Activated CD4-positive, alpha-beta T cell treated with anti-CD3 and anti-CD28 coated beads for 36 hours (primary cell): ENCODE measurements at regions not wholly inside any gene's neighbourhood (a gene's known extent, or its start where the extent isn't known, plus 50 kb on each side); places are given as distances from the start of the nearest gene placed in this dataset.
"Not testable (repeated sequence)": the region's sequence is repeated elsewhere in the genome, so short reads cannot be mapped to it uniquely, and the experiment has no call there.

Experiments used
- ATAC-seq: fragments of 200-7000 bp; cut with Tn5 transposase; one replicate; pipeline ENCODE4 v1.10.0; 2021; ENCODE audit warnings: mild to moderate bottlenecking, moderate library complexity
- CTCF ChIA-PET: fragments of 350-600 bp; sonication (Branson Sonifier 250); formaldehyde crosslinking; loops from one replicate; lab custom pipeline; 2021; ENCODE audit warnings: antibody characterized with exemption; lab: Charles Lee
- POLR2A ChIA-PET: fragments of 350-600 bp; sonication (Branson Sonifier 250); formaldehyde crosslinking; loops from one replicate; lab custom pipeline; 2021; ENCODE audit warnings: antibody characterized with exemption, inconsistent platforms; lab: Charles Lee
- DNase-seq: peaks from one replicate; pipeline ENCODE4 v3.0.0-alpha.2; 2020
- H3K27ac Mint-ChIP-seq: one replicate; pipeline ENCODE4 v1.8.0; 2021; ENCODE audit warnings: mixed read lengths
- H3K27me3 Mint-ChIP-seq: one replicate; pipeline ENCODE4 v1.8.0; 2021; ENCODE audit warnings: mixed read lengths
- H3K36me3 Mint-ChIP-seq: one replicate; pipeline ENCODE4 v1.8.0; 2021; ENCODE audit warnings: low read depth, mixed read lengths
- H3K4me1 Mint-ChIP-seq: one replicate; pipeline ENCODE4 v1.8.0; 2021; ENCODE audit warnings: mixed read lengths
- H3K4me3 Mint-ChIP-seq: one replicate; pipeline ENCODE4 v1.8.0; 2021; ENCODE audit warnings: mild to moderate bottlenecking, moderate library complexity, mixed read lengths
- H3K9me3 Mint-ChIP-seq: one replicate; pipeline ENCODE4 v1.8.0; 2021; ENCODE audit warnings: low read depth, mixed read lengths
- intact Hi-C, 2 experiments: fragments of 100-400 bp; cut with DNase I in 1 of 2; cut with micrococcal nuclease in 1 of 2; formaldehyde crosslinking; loops; one replicate each; pipeline versions ENCODE4 v1.14.2 to v1.15.1; 2022 to 2024; cut with DNase I, micrococcal nuclease

- intact Hi-C loops = no loop called here
- Mint-ChIP-seq H3K27me3 (no peaks in the 10 kb centered on the region), H3K4me1 (no peaks in the 10 kb centered on the region), H3K27ac (no peak overlapping the region), H3K9me3 (peaks cover 6% of the 10 kb centered on the region), H3K36me3 (no peaks in the 10 kb centered on the region), H3K4me3 (no peak overlapping the region)
- ATAC-seq (no peak), DNase-seq (no peak)
- CTCF ChIA-PET = no interaction called here
- POLR2A ChIA-PET = no interaction called here
These were observed 62.2 kb downstream of the SPANXN3 start for GRCh38 chrX:143455046-143455445.

DNA sequence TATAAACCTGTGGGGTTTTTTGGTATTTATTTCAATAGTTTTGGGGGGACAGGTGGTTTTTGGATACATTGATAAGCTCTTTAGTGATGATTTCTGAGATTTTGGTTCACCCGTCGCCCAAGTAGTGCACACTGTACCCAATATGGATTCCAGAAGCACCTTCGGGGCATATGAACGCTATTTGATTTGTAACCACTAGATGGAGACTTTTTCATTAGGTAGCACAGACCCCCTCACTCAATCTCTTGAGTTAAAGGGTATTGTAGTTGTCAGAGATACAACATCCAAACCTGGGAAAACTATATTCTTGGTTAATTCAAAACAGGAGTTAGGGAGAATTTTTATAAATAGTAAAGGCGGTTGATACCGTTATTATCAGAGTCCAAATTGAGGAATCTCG lies 79.8 kb downstream of the SPANXN3 start:
- Mint-ChIP-seq H3K9me3 (no peaks in the 10 kb centered on the region), H3K4me1 (no peaks in the 10 kb centered on the region), H3K36me3 (no peaks in the 10 kb centered on the region), H3K27ac (no peak overlapping the region), H3K27me3 (no peaks in the 10 kb centered on the region), H3K4me3 (no peak overlapping the region)
- DNase-seq = no peak
- ChIA-PET CTCF (no interaction called here), POLR2A (no interaction called here)
- intact Hi-C loops = no loop called here
- no peak for ATAC-seq

- Mint-ChIP-seq H3K27ac (no peak overlapping the region), H3K36me3 (no peaks in the 10 kb centered on the region), H3K4me3 (no peak overlapping the region), H3K9me3 (no peaks in the 10 kb centered on the region), H3K27me3 (no peaks in the 10 kb centered on the region), H3K4me1 (no peaks in the 10 kb centered on the region)
- ATAC-seq (no peak), DNase-seq (no peak)
- ChIA-PET POLR2A (no interaction called here), CTCF (no interaction called here)
- intact Hi-C loops = no loop called here
These were observed 81.4 kb downstream of the SPANXN3 start for GRCh38 chrX:143435916-143436315.

- no peak overlapping the region for H3K4me3 Mint-ChIP-seq
- H3K27ac Mint-ChIP-seq = no peak overlapping the region
- H3K27me3 Mint-ChIP-seq = no peaks in the 10 kb centered on the region
- CTCF ChIA-PET = no interaction called here
- H3K4me1 Mint-ChIP-seq = no peaks in the 10 kb centered on the region
- POLR2A ChIA-PET = no interaction called here
- H3K36me3 Mint-ChIP-seq = no peaks in the 10 kb centered on the region
- intact Hi-C loops = no loop called here
- DNase-seq (no peak), ATAC-seq (no peak)
- no peaks in the 10 kb centered on the region for H3K9me3 Mint-ChIP-seq
These were observed 87.5 kb downstream of the SPANXN3 start for GRCh38 chrX:143429811-143430210.

- ATAC-seq = no peak
These were observed 88.1 kb downstream of the SPANXN3 start for GRCh38 chrX:143429131-143429530.

GRCh38 chrX:143401160-143401559 lies 116.1 kb downstream of the SPANXN3 start:
- Mint-ChIP-seq H3K9me3 (no peaks in the 10 kb centered on the region), H3K27me3 (no peaks in the 10 kb centered on the region), H3K27ac (no peak overlapping the region), H3K4me3 (no peak overlapping the region), H3K36me3 (no peaks in the 10 kb centered on the region), H3K4me1 (no peaks in the 10 kb centered on the region)
- no peak for DNase-seq
- CTCF ChIA-PET = no interaction called here
- POLR2A ChIA-PET = no interaction called here
- ATAC-seq = no peak
- intact Hi-C loops = no loop called here

More at GRCh38 chrX:143429131-143429530, 88.1 kb downstream of the SPANXN3 start:
- no peaks in the 10 kb centered on the region for H3K9me3 Mint-ChIP-seq
- H3K27ac Mint-ChIP-seq = no peak overlapping the region
- no peaks in the 10 kb centered on the region for H3K36me3 Mint-ChIP-seq
- ChIA-PET POLR2A (no interaction called here), CTCF (no interaction called here)
- no peak overlapping the region for H3K4me3 Mint-ChIP-seq
- H3K27me3 Mint-ChIP-seq = no peaks in the 10 kb centered on the region
- DNase-seq = no peak
- intact Hi-C loops = no loop called here
- no peaks in the 10 kb centered on the region for H3K4me1 Mint-ChIP-seq

- ATAC-seq = no peak
- no peak for DNase-seq
- H3K4me3 Mint-ChIP-seq = no peak overlapping the region
- intact Hi-C loops = no loop called here
- H3K9me3 Mint-ChIP-seq = peaks cover 11% of the 10 kb centered on the region
- no peak overlapping the region for H3K27ac Mint-ChIP-seq
- no peaks in the 10 kb centered on the region for H3K27me3 Mint-ChIP-seq
- no peaks in the 10 kb centered on the region for H3K36me3 Mint-ChIP-seq
- no peaks in the 10 kb centered on the region for H3K4me1 Mint-ChIP-seq
- CTCF ChIA-PET = no interaction called here
- POLR2A ChIA-PET = no interaction called here
These were observed 138.4 kb downstream of the SPANXN3 start for GRCh38 chrX:143378851-143379250.

- H3K9me3 Mint-ChIP-seq = peaks cover 2% of the 10 kb centered on the region
- no peak overlapping the region for H3K4me3 Mint-ChIP-seq
- H3K36me3 Mint-ChIP-seq = no peaks in the 10 kb centered on the region
- ATAC-seq = no peak
- H3K27ac Mint-ChIP-seq = no peak overlapping the region
- no peaks in the 10 kb centered on the region for H3K27me3 Mint-ChIP-seq
- no peaks in the 10 kb centered on the region for H3K4me1 Mint-ChIP-seq
- DNase-seq = no peak
- intact Hi-C loops = no loop called here
- POLR2A ChIA-PET = no interaction called here
- CTCF ChIA-PET = no interaction called here
These were observed 153.9 kb downstream of the SPANXN3 start for GRCh38 chrX:143363419-143363818.

- ChIA-PET POLR2A (no interaction called here), CTCF (no interaction called here)
- Mint-ChIP-seq H3K9me3 (peaks cover 8% of the 10 kb centered on the region), H3K4me1 (no peaks in the 10 kb centered on the region), H3K36me3 (no peaks in the 10 kb centered on the region), H3K27ac (no peak overlapping the region), H3K27me3 (no peaks in the 10 kb centered on the region), H3K4me3 (no peak overlapping the region)
- ATAC-seq = no peak
- intact Hi-C loops = no loop called here
- no peak for DNase-seq
These were observed 177.1 kb downstream of the SPANXN3 start for GRCh38 chrX:143340190-143340589.

- DNase-seq (no peak), ATAC-seq (no peak)
- ChIA-PET POLR2A (no interaction called here), CTCF (no interaction called here)
- intact Hi-C loops = no loop called here
- H3K9me3 Mint-ChIP-seq = peaks cover 4% of the 10 kb centered on the region
- no peaks in the 10 kb centered on the region for H3K36me3 Mint-ChIP-seq
- H3K27me3 Mint-ChIP-seq = no peaks in the 10 kb centered on the region
- H3K4me1 Mint-ChIP-seq = no peaks in the 10 kb centered on the region
- no peak overlapping the region for H3K4me3 Mint-ChIP-seq
- no peak overlapping the region for H3K27ac Mint-ChIP-seq
These were observed 181.0 kb downstream of the SPANXN3 start for GRCh38 chrX:143336261-143336660.

DNA sequence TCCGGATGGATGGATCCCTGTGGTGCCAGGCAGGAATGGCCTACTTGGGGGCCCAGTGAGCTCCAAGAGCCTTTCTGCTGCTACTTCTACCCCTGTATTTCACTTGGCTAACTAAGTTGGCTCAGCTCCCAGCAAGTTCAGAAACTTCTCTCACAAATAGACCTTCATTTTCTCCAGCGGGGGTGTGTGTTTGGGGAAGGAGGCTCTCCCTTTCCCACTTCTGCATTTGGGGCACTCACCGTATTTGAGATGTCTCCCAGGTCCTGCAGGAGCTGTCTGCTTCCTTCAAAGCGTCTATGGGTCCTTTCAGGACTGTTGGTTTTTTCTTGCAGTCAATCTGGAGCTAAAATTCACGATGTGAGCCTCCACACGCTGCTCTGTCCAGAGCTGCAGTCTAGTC lies 197.7 kb downstream of the SPANXN3 start:
- Mint-ChIP-seq H3K4me1 (no peaks in the 10 kb centered on the region), H3K27me3 (no peaks in the 10 kb centered on the region), H3K4me3 (no peak overlapping the region), H3K9me3 (peaks cover 2% of the 10 kb centered on the region), H3K36me3 (no peaks in the 10 kb centered on the region), H3K27ac (no peak overlapping the region)
- ATAC-seq (no peak), DNase-seq (no peak)
- ChIA-PET POLR2A (no interaction called here), CTCF (no interaction called here)
- intact Hi-C loops = no loop called here

GRCh38 chrX:143318857-143319256 lies 198.4 kb downstream of the SPANXN3 start:
- H3K4me1 Mint-ChIP-seq, CTCF ChIA-PET, intact Hi-C loops, ATAC-seq, POLR2A ChIA-PET, H3K27ac Mint-ChIP-seq, H3K36me3 Mint-ChIP-seq, DNase-seq, H3K27me3 Mint-ChIP-seq, H3K4me3 Mint-ChIP-seq, H3K9me3 Mint-ChIP-seq: not testable (repeated sequence)
